PC-9 (cell line): ENCODE measurements at regions not wholly inside any gene's neighbourhood (a gene's known extent, or its start where the extent isn't known, plus 50 kb on each side); places are given as distances from the start of the nearest gene placed in this dataset.
"Not testable (repeated sequence)": the region's sequence is repeated elsewhere in the genome, so short reads cannot be mapped to it uniquely, and the experiment has no call there.

ENCODE experiments used
- BruUV-seq: library from RNA; stranded (reverse); fragments of 400-500 nt; replicated peaks from 2 replicates; lab custom pipeline; 2021; lab: Mats Ljungman, UMichigan
- CTCF ChIA-PET: fragments of 300-600 bp; sonication (Branson Sonifier 250); formaldehyde crosslinking; loops from one replicate; lab custom pipeline; 2022; ENCODE audit warnings: antibody characterized with exemption; lab: Charles Lee
- POLR2A ChIA-PET: fragments of 300-600 bp; sonication (Branson Sonifier 250); formaldehyde crosslinking; loops from one replicate; lab custom pipeline; 2022; ENCODE audit warnings: antibody characterized with exemption; ENCODE audit not compliant: unreplicated experiment; lab: Charles Lee
- DNase-seq, 2 experiments: peaks; one replicate each; pipeline versions ENCODE4 v3.0.0 to v3.0.0-alpha.2; 2015 to 2022; ENCODE audit warnings: mixed read lengths in 1 of 2
- H2AFZ ChIP-seq: fragments of 200-600 bp; sonication (generic); 2 replicates; pipeline ENCODE4 v1.8.1; 2017; ENCODE audit warnings: antibody characterized with exemption
- H3F3A ChIP-seq: fragments of 200-600 bp; sonication (generic); 2 replicates; pipeline ENCODE4 v1.8.1; 2017; ENCODE audit warnings: antibody characterized with exemption, mild to moderate bottlenecking, low read depth; ENCODE audit not compliant: insufficient read depth
- H3K27ac ChIP-seq: fragments of 200-600 bp; sonication (generic); 2 replicates; pipeline ENCODE4 v1.6.1; 2016; ENCODE audit warnings: mixed run types
- H3K27me3 ChIP-seq: fragments of 200-600 bp; sonication (generic); 2 replicates; pipeline ENCODE4 v1.6.1; 2016; ENCODE audit warnings: low read depth, mixed run types; ENCODE audit not compliant: insufficient read depth
- H3K36me3 ChIP-seq: fragments of 200-600 bp; sonication (generic); 2 replicates; pipeline ENCODE4 v1.6.1; 2016; ENCODE audit warnings: low read depth, mixed run types
- H3K4me1 ChIP-seq: fragments of 200-600 bp; sonication (generic); replicated peaks from 2 replicates; pipeline ENCODE4 v1.6.1; 2016; ENCODE audit warnings: mixed run types; ENCODE audit not compliant: insufficient read depth
- H3K4me2 ChIP-seq: fragments of 200-600 bp; sonication (generic); 2 replicates; pipeline ENCODE4 v1.6.1; 2017; ENCODE audit warnings: mixed run types
- H3K4me3 ChIP-seq: fragments of 200-600 bp; sonication (generic); 2 replicates; pipeline ENCODE4 v1.6.1; 2016; ENCODE audit warnings: mixed run types
- H3K79me2 ChIP-seq: fragments of 200-600 bp; sonication (generic); 2 replicates; pipeline ENCODE4 v1.6.1; 2017; ENCODE audit warnings: low read depth, mixed run types
- H3K9me2 ChIP-seq: fragments of 200-600 bp; sonication (generic); 2 replicates; pipeline ENCODE4 v1.8.1; 2017; ENCODE audit warnings: mild to moderate bottlenecking; ENCODE audit not compliant: insufficient read depth
- H3K9me3 ChIP-seq: fragments of 200-600 bp; sonication (generic); 2 replicates; pipeline ENCODE4 v1.8.1; 2016; ENCODE audit warnings: low read depth; ENCODE audit not compliant: insufficient read depth
- H4K20me1 ChIP-seq: fragments of 200-600 bp; sonication (generic); 2 replicates; pipeline ENCODE4 v1.8.1; 2017; ENCODE audit not compliant: insufficient read depth
- intact Hi-C: fragments of 100-400 bp; cut with micrococcal nuclease; formaldehyde crosslinking; loops from one replicate; pipeline ENCODE4 v1.10.0; 2022; ENCODE audit not compliant: unreplicated experiment

GRCh38 chr9:39463696-39464095 lies 108.2 kb downstream of the SPATA31A1 start:
- BruUV-seq, result TSS peak; percentile 76
- H2AFZ ChIP-seq, result peak overlapping the region; percentile 73; the same call in 1 of the 2 replicates
- H3K9me3 ChIP-seq, H3K79me2 ChIP-seq, H3K4me1 ChIP-seq, H3F3A ChIP-seq, H3K27me3 ChIP-seq, H3K27ac ChIP-seq, intact Hi-C loops, H4K20me1 ChIP-seq, CTCF ChIA-PET, H3K36me3 ChIP-seq, H3K9me2 ChIP-seq, POLR2A ChIA-PET: not testable (repeated sequence)
- peak overlapping the region; percentile 55; the same call in 1 of the 2 replicates for H3K4me3 ChIP-seq
- peak in 1 of 2 experiments; percentile 3 for DNase-seq
- peak overlapping the region; percentile 75 for H3K4me2 ChIP-seq

DNA sequence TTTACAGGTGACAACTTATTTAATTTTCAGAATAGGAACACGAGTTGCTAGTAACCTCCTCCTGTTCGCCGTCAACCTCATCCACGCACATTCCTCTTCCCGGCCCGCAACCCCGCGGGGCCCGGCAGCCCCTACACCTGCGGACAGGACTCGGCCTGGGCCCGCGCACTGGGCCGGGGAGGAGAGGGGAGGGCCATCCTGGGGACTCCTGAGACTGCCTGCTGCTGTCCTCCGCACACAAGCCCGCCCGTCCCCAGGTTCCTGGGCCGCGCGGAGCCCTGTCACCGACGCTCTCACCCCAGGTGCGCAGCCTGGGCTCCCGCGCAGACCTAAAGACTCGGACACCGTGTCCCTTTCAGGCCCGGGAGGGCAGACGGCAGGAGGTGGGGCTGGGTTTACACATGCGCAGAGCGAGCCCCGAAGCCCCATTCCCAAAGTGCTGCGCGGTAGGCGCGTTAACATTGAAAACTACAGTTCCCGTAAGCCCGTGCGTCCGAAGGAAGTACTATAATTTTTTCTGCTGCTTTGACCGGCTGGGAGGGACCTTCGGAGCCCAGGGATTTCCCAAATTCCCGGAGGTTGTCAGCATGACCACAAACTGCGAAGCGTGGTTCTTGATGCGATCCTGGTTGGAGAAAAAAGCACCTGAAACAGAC lies 108.8 kb downstream of the SPATA31A1 start:
- H3K4me1 ChIP-seq, H3K9me3 ChIP-seq, H3K36me3 ChIP-seq, H3K27ac ChIP-seq, H3F3A ChIP-seq, H4K20me1 ChIP-seq, CTCF ChIA-PET, H3K79me2 ChIP-seq, BruUV-seq, intact Hi-C loops, H3K27me3 ChIP-seq, H3K9me2 ChIP-seq, POLR2A ChIA-PET: not testable (repeated sequence)
- H3K4me2 ChIP-seq, result peak overlapping the region; percentile 75
- DNase-seq, result peak; percentile 69 to 80
- peak overlapping the region; percentile 55; the same call in 1 of the 2 replicates for H3K4me3 ChIP-seq
- H2AFZ ChIP-seq, result peak overlapping the region; percentile 73; the same call in 1 of the 2 replicates

DNA sequence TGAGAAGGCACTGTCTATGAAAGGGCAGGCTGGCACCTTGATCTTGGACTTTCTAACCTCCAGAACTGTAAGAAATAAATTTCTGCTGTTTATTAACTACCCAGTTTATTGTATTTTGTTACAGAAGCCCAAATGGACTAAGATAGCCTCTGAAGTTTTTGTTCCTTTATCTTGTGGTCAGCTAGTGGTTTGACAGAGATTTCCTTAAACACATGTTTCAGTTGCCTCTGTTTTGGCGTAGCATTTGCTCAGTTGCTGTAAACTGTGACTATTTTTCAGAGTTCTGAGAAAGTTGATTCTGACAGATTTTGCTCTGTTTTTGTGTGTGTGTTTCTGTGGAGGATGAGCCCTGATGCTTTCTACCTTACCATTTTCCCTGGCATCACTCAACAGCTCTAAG lies 119.0 kb downstream of the SPATA31A1 start:
- H3K9me2 ChIP-seq, intact Hi-C loops, DNase-seq, H3K9me3 ChIP-seq, H2AFZ ChIP-seq, H3K4me2 ChIP-seq, H3K27me3 ChIP-seq, H3K4me3 ChIP-seq, CTCF ChIA-PET, POLR2A ChIA-PET, BruUV-seq, H4K20me1 ChIP-seq, H3F3A ChIP-seq, H3K79me2 ChIP-seq, H3K27ac ChIP-seq, H3K36me3 ChIP-seq, H3K4me1 ChIP-seq: not testable (repeated sequence)

- BruUV-seq, H3K4me2 ChIP-seq, POLR2A ChIA-PET, intact Hi-C loops, H3F3A ChIP-seq, H3K36me3 ChIP-seq, H2AFZ ChIP-seq, H3K4me3 ChIP-seq, H3K4me1 ChIP-seq, H4K20me1 ChIP-seq, H3K9me2 ChIP-seq, H3K27me3 ChIP-seq, CTCF ChIA-PET, DNase-seq, H3K79me2 ChIP-seq, H3K9me3 ChIP-seq, H3K27ac ChIP-seq: not testable (repeated sequence)
These were observed 127.6 kb downstream of the SPATA31A1 start for GRCh38 chr9:39483073-39483472.

DNA sequence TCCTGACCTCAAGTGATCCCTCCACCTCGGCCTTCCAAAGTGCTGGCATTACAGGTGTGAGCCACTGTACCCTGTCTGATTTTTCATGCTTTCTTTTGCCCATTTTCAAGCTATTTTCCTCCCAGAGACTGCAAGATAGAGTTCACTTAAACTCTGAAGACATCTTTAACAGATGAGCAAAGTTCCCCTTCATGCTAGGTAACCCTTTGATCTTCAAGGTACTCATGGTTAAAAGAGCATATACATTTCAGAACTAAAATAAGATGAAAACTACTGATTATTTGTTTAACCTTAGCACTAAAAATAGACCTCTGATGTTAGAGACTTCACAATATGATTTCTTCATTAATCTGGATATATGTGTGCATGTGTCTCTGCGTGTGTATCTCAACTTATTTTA lies 128.4 kb downstream of the SPATA31A1 start:
- H3K36me3 ChIP-seq, H3K4me2 ChIP-seq, H3K79me2 ChIP-seq, POLR2A ChIA-PET, H3K9me2 ChIP-seq, H3F3A ChIP-seq, intact Hi-C loops, H3K27me3 ChIP-seq, H3K27ac ChIP-seq, H2AFZ ChIP-seq, CTCF ChIA-PET, H4K20me1 ChIP-seq, H3K9me3 ChIP-seq, H3K4me3 ChIP-seq, BruUV-seq, DNase-seq, H3K4me1 ChIP-seq: not testable (repeated sequence)

- H3K9me3 ChIP-seq, H2AFZ ChIP-seq, DNase-seq, H3K27ac ChIP-seq, H4K20me1 ChIP-seq, BruUV-seq, H3K4me3 ChIP-seq, CTCF ChIA-PET, H3K4me2 ChIP-seq, intact Hi-C loops, H3K79me2 ChIP-seq, H3K27me3 ChIP-seq, H3K36me3 ChIP-seq, H3K4me1 ChIP-seq, POLR2A ChIA-PET, H3K9me2 ChIP-seq, H3F3A ChIP-seq: not testable (repeated sequence)
These were observed 128.8 kb downstream of the SPATA31A1 start for GRCh38 chr9:39484292-39484691.

GRCh38 chr9:39487477-39487876 lies 132.0 kb downstream of the SPATA31A1 start:
- H4K20me1 ChIP-seq, H3K79me2 ChIP-seq, H3K4me1 ChIP-seq, POLR2A ChIA-PET, CTCF ChIA-PET, H3K27ac ChIP-seq, H3K9me2 ChIP-seq, intact Hi-C loops, H3K4me2 ChIP-seq, H3K36me3 ChIP-seq, H3K9me3 ChIP-seq, H3F3A ChIP-seq, BruUV-seq, DNase-seq, H3K4me3 ChIP-seq, H2AFZ ChIP-seq, H3K27me3 ChIP-seq: not testable (repeated sequence)
